Parathyroid adenoma (tissue), 2 donors: ENCODE measurements at regions not wholly inside any gene's neighbourhood (a gene's known extent, or its start where the extent isn't known, plus 50 kb on each side); places are given as distances from the start of the nearest gene placed in this dataset.

ENCODE experiments used
- H2AFZ ChIP-seq: fragments of 300-600 bp; sonication (generic); one replicate; pipeline ENCODE4 v1.7.0; 2017; ENCODE audit warnings: antibody characterized with exemption, mild to moderate bottlenecking
- H3K27ac ChIP-seq: fragments of 300-600 bp; sonication (generic); one replicate; pipeline ENCODE4 v1.7.0; 2017
- H3K27me3 ChIP-seq: fragments of 300-600 bp; sonication (generic); one replicate; pipeline ENCODE4 v1.7.0; 2017; ENCODE audit warnings: low read length; ENCODE audit not compliant: control insufficient read depth, insufficient read depth
- H3K36me3 ChIP-seq: fragments of 300-600 bp; sonication (generic); one replicate; pipeline ENCODE4 v1.7.0; 2017; ENCODE audit warnings: low read length; ENCODE audit not compliant: control insufficient read depth, insufficient read depth
- H3K4me1 ChIP-seq: fragments of 300-600 bp; sonication (generic); one replicate; pipeline ENCODE4 v1.7.0; 2017; ENCODE audit warnings: control low read depth
- H3K4me2 ChIP-seq: fragments of 300-600 bp; sonication (generic); one replicate; pipeline ENCODE4 v1.7.0; 2017; ENCODE audit warnings: low read length
- H3K4me3 ChIP-seq: fragments of 300-600 bp; sonication (generic); one replicate; pipeline ENCODE4 v1.7.0; 2017; ENCODE audit warnings: low read depth, low read length
- H3K79me2 ChIP-seq: fragments of 300-600 bp; sonication (generic); one replicate; pipeline ENCODE4 v1.7.0; 2017; ENCODE audit warnings: control low read depth
- H3K9ac ChIP-seq: fragments of 300-600 bp; sonication (generic); one replicate; pipeline ENCODE4 v1.7.0; 2017; ENCODE audit warnings: mild to moderate bottlenecking
- H3K9me3 ChIP-seq: fragments of 300-600 bp; sonication (generic); one replicate; pipeline ENCODE4 v1.7.0; 2017; ENCODE audit warnings: low read length; ENCODE audit not compliant: control insufficient read depth
- TF ChIP-seq, protein P1 (sequence below): fragments of 300-600 bp; sonication (generic); IDR thresholded peaks from one replicate; pipeline ENCODE4 v1.7.0; 2017; ENCODE audit warnings: antibody characterized with exemption, mild to moderate bottlenecking
- donor health status: primary hyperparathyroidism.

DNA sequence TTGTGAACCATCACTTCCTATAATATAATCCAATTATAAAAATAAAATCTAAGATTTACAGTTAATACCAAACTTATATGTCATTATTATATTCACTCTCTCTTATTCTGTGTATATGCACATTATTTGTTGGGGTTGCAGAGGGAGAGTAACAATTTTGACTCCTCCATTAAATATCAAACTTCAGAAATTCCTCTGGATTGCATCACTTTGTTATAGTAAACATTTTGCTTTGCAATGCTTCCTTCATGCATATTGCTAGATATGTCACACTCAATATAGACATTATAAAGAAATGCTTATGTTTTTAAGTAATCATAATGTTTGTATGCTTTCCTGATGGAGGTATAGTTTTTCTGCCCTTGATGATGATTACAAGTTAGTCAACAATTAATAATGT is 999.0 kb upstream of the ADGRL2 start:
- no peaks in the 10 kb centered on the region for H3K36me3 ChIP-seq
- no peaks in the 10 kb centered on the region for H3K27me3 ChIP-seq
- no peaks in the 10 kb centered on the region for H3K9me3 ChIP-seq
- H3K27ac ChIP-seq = no peak overlapping the region
- no peaks in the 10 kb centered on the region for H3K4me1 ChIP-seq
- H3K4me3 ChIP-seq = no peak overlapping the region
- no peak overlapping the region for H3K4me2 ChIP-seq
- H3K9ac ChIP-seq = no peak overlapping the region
- H2AFZ ChIP-seq = no peak overlapping the region
- H3K79me2 ChIP-seq = no peaks in the 10 kb centered on the region
- TF ChIP-seq, protein P1, sequence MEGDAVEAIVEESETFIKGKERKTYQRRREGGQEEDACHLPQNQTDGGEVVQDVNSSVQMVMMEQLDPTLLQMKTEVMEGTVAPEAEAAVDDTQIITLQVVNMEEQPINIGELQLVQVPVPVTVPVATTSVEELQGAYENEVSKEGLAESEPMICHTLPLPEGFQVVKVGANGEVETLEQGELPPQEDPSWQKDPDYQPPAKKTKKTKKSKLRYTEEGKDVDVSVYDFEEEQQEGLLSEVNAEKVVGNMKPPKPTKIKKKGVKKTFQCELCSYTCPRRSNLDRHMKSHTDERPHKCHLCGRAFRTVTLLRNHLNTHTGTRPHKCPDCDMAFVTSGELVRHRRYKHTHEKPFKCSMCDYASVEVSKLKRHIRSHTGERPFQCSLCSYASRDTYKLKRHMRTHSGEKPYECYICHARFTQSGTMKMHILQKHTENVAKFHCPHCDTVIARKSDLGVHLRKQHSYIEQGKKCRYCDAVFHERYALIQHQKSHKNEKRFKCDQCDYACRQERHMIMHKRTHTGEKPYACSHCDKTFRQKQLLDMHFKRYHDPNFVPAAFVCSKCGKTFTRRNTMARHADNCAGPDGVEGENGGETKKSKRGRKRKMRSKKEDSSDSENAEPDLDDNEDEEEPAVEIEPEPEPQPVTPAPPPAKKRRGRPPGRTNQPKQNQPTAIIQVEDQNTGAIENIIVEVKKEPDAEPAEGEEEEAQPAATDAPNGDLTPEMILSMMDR = no peak

DNA sequence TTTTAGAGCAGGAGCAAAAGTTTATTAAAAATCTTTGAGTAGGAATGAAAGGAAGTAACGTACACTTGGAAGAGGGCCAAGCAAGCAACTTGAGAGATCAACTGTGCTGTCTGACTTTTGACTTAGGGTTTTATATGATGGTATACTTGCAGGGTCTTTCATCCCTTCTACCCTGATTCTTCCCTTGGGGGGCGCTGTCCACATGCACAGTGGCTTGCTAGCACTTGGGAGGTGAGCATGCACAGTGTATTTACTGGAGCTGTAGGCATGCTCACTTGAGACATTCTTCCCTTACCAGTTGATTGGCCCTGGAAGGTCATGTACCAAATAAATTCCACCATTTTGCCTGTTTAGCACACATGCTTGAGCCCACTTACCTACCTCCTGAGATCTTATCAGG is 1001.3 kb upstream of the ADGRL2 start:
- Histone ChIP-seq H2AFZ (no peak overlapping the region), H3K36me3 (no peaks in the 10 kb centered on the region), H3K4me3 (no peak overlapping the region), H3K27me3 (no peaks in the 10 kb centered on the region), H3K4me2 (no peak overlapping the region), H3K27ac (no peak overlapping the region), H3K79me2 (no peaks in the 10 kb centered on the region), H3K4me1 (no peaks in the 10 kb centered on the region), H3K9ac (no peak overlapping the region), H3K9me3 (no peaks in the 10 kb centered on the region)
- TF ChIP-seq, protein P1 = no peak

DNA sequence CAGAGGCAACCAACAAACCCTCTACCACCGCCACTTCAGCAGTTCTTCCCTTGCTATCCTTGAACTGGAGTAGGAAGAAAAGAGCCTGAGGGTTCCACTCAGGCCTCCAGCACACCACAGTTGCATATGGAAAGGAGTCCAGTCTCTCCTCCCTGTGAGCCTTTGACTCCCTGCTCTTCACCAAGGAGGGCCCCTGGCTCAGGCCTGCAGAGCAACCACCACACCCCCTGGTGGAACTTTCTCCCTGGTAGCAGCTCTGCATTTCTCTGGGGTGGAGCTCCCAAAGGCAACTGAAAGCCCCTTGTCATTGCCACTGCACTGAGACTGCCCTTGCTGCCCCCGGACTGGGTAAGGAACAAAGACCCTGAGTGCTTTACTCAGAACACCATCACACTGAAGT is 1021.5 kb upstream of the ADGRL2 start:
- H3K27me3 ChIP-seq = no peaks in the 10 kb centered on the region
- no peak overlapping the region for H2AFZ ChIP-seq
- no peaks in the 10 kb centered on the region for H3K36me3 ChIP-seq
- no peak overlapping the region for H3K9ac ChIP-seq
- H3K27ac ChIP-seq = no peak overlapping the region
- TF ChIP-seq, protein P1 = no peak
- no peak overlapping the region for H3K4me2 ChIP-seq
- H3K79me2 ChIP-seq = no peaks in the 10 kb centered on the region
- H3K4me1 ChIP-seq = no peaks in the 10 kb centered on the region
- no peak overlapping the region for H3K4me3 ChIP-seq
- H3K9me3 ChIP-seq = no peaks in the 10 kb centered on the region

DNA sequence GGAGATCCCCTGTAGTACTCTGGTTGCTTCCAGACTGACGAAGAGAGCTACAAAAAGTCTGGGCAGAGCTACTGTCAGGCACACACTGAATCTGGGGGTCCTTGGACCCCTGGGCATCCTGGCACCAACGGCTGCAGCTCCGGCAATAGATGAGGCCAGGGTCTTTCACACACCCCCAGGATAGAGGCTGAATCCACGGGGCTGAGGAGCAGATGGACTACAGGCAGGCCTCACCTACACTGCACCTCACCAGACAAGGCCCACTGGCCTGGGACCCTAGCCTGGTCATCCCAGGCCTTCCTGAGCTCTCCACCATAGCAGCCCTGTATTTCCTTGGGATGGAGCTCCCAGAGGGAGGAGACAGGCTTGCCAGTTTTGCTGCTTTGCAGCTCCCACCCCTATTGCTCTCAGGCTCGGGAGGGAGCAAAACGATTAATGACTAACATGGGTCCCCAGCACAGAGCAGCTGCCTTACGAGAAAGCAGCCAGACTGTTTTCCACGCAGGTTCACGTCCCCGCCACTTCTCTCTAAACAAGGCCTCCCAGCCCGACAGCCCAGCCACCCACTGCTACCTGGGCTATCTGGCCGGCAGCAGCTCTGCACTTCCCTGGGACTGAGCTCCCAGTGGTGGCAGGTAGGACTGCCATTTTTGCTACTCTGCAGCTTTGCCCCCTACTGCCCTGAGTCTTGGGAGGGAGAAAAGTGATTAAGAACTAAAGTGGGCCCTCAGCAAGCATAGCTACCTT is 1022.5 kb upstream of the ADGRL2 start:
- no peaks in the 10 kb centered on the region for H3K4me1 ChIP-seq
- H3K4me2 ChIP-seq = no peak overlapping the region
- no peaks in the 10 kb centered on the region for H3K36me3 ChIP-seq
- no peak overlapping the region for H2AFZ ChIP-seq
- no peak overlapping the region for H3K4me3 ChIP-seq
- no peak overlapping the region for H3K9ac ChIP-seq
- no peaks in the 10 kb centered on the region for H3K79me2 ChIP-seq
- no peaks in the 10 kb centered on the region for H3K27me3 ChIP-seq
- no peak overlapping the region for H3K27ac ChIP-seq
- TF ChIP-seq, protein P1 = no peak
- H3K9me3 ChIP-seq = no peaks in the 10 kb centered on the region

DNA sequence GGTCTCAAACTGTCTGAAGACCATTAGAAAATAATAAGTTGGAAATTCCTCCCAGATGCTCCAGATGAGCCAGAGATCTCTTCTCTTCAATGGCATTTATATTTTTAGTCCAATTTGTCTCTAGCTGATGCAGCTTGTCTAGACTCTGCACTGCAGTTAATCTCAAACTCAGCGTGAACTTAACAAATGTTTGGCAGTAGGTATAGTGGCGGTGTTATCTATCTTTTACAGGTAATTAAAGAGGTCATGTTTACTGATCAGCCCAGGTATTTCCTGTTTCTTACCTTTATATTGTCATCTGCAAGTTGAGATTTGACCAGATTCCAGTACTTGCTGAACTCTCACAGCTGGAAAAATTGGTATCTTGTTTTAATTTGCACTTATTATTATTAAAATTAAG is 1024.5 kb upstream of the ADGRL2 start:
- no peak overlapping the region for H3K9ac ChIP-seq
- no peaks in the 10 kb centered on the region for H3K4me1 ChIP-seq
- H3K9me3 ChIP-seq = no peaks in the 10 kb centered on the region
- H2AFZ ChIP-seq = no peak overlapping the region
- H3K36me3 ChIP-seq = no peaks in the 10 kb centered on the region
- TF ChIP-seq, protein P1 = no peak
- H3K27me3 ChIP-seq = no peaks in the 10 kb centered on the region
- H3K4me3 ChIP-seq = no peak overlapping the region
- no peak overlapping the region for H3K4me2 ChIP-seq
- H3K79me2 ChIP-seq = no peaks in the 10 kb centered on the region
- no peak overlapping the region for H3K27ac ChIP-seq
